A549 (cell line): ENCODE measurements at regions not wholly inside any gene's neighbourhood (a gene's known extent, or its start where the extent isn't known, plus 50 kb on each side); places are given as distances from the start of the nearest gene placed in this dataset.
A peak's percentile ranks its signal among the peaks of the same experiment; 100 is the strongest.

Source experiments
- ATAC-seq, 2 experiments: fragments of 200-7000 bp in 1 of 2; fragments of >200 bp in 1 of 2; cut with Nextera tagmentation in 1 of 2; cut with Tn5 transposase in 1 of 2; 3 replicates each; pipeline versions ENCODE4 v1.8.0 to v1.9.1; 2018 to 2020; ENCODE audit warnings: mild to moderate bottlenecking in 1 of 2, moderate library complexity in 1 of 2
- CTCF ChIA-PET: fragments of 300-600 bp; sonication (Branson Sonifier 250); formaldehyde crosslinking; extraction: SDS; loops from one replicate; lab custom pipeline; 2021; ENCODE audit warnings: antibody characterized with exemption, inconsistent platforms; lab: Yijun Ruan, JAX
- POLR2A ChIA-PET: fragments of 350-600 bp; formaldehyde crosslinking; extraction: SDS; loops from one replicate; lab custom pipeline; 2021; ENCODE audit warnings: antibody characterized with exemption, inconsistent platforms; lab: Yijun Ruan, JAX
- DNase-seq, 2 experiments: peaks; one replicate each; pipeline versions ENCODE4 v3.0.0 to v3.0.0-alpha.2; 2011 to 2016; ENCODE audit warnings: low read depth in 1 of 2, low spot score in 1 of 2
- FAIRE-seq: peaks from 2 replicates; lab custom pipeline; 2011; peaks lifted over from hg19 to GRCh38; lab: Jason Lieb, UNC
- H3K27ac ChIP-seq, 2 experiments: fragments of >200 bp; sonication (Bioruptor Twin); formaldehyde crosslinking; 3 replicates each; pipeline ENCODE4 v1.5.1; 2016 to 2017
- H3K4me1 ChIP-seq: fragments of >200 bp; sonication (Bioruptor Twin); formaldehyde crosslinking; 3 replicates; pipeline ENCODE4 v1.6.1; 2016
- H3K4me2 ChIP-seq: fragments of >200 bp; sonication (Bioruptor Twin); formaldehyde crosslinking; 3 replicates; pipeline ENCODE4 v1.6.1; 2016
- H3K4me3 ChIP-seq: fragments of >200 bp; sonication (Bioruptor Twin); formaldehyde crosslinking; 3 replicates; pipeline ENCODE4 v1.5.1; 2016
- H3K9me3 ChIP-seq: fragments of >200 bp; sonication (Bioruptor Twin); formaldehyde crosslinking; 3 replicates; pipeline ENCODE4 v1.6.1; 2016
- CBX8 ChIP-seq: fragments of 200-600 bp; sonication (generic); IDR thresholded peaks from 2 replicates; pipeline ENCODE4 v1.6.1; 2016
- EP300 ChIP-seq, 2 experiments: fragments of >200 bp; sonication (Bioruptor Twin); formaldehyde crosslinking; IDR thresholded peaks; 2 replicates in 1 of 2; 3 replicates in 1 of 2; pipeline ENCODE4 v1.6.1; 2016 to 2017
- HDAC2 ChIP-seq: fragments of 200-600 bp; sonication (generic); IDR thresholded peaks from 2 replicates; pipeline ENCODE4 v1.6.1; 2016
- HES2 ChIP-seq: fragments of >200 bp; sonication (Bioruptor Twin); formaldehyde crosslinking; IDR thresholded peaks from 2 replicates; pipeline ENCODE4 v1.6.1; 2016
- JUN ChIP-seq, 2 experiments: fragments of >200 bp; sonication (Bioruptor Twin); formaldehyde crosslinking; IDR thresholded peaks; 2 replicates in 1 of 2; 3 replicates in 1 of 2; pipeline ENCODE4 v1.6.1; 2016 to 2017
- KDM1A ChIP-seq: fragments of 200-600 bp; sonication (generic); IDR thresholded peaks from 2 replicates; pipeline ENCODE4 v1.6.1; 2016; ENCODE audit warnings: low read depth, mild to moderate bottlenecking
- KDM5A ChIP-seq: fragments of 200-600 bp; sonication (generic); IDR thresholded peaks from 2 replicates; pipeline ENCODE4 v1.6.1; 2016; ENCODE audit warnings: antibody characterized with exemption, mild to moderate bottlenecking
- MAFK ChIP-seq: fragments of 450-650 bp; IDR thresholded peaks from 2 replicates; pipeline ENCODE4 v1.6.1; 2014; ENCODE audit not compliant: partially characterized antibody
- MAZ ChIP-seq: fragments of 150-350 bp; IDR thresholded peaks from 2 replicates; pipeline ENCODE4 v1.6.1; 2014; ENCODE audit warnings: antibody characterized with exemption, low read depth, low read length, borderline replicate concordance
- NFE2L2 ChIP-seq: fragments of 150-350 bp; conservative IDR thresholded peaks from 2 replicates; pipeline ENCODE4 v1.6.1; 2014; ENCODE audit warnings: low read length
- NPAS2 ChIP-seq: fragments of 250-450 bp; sonication (Bioruptor Pico); IDR thresholded peaks from 2 replicates; pipeline ENCODE4 v1.8.0; 2022; ENCODE audit warnings: mild to moderate bottlenecking, moderate library complexity, borderline replicate concordance
- RAD21 ChIP-seq, 2 experiments: fragments of >200 bp in 1 of 2; sonication (Bioruptor Twin) in 1 of 2; formaldehyde crosslinking in 1 of 2; IDR thresholded peaks in 1 of 2; conservative IDR thresholded peaks in 1 of 2; 2 replicates in 1 of 2; 3 replicates in 1 of 2; pipeline ENCODE4 v1.6.1; 2012 to 2018; ENCODE audit warnings: inconsistent platforms in 1 of 2
- RARB ChIP-seq: fragments of 250-450 bp; sonication (Bioruptor Pico); IDR thresholded peaks from 2 replicates; pipeline ENCODE4 v1.8.0; 2021; ENCODE audit warnings: mild to moderate bottlenecking, moderate library complexity
- RCOR1 ChIP-seq: fragments of 150-350 bp; IDR thresholded peaks from 2 replicates; pipeline ENCODE4 v1.6.1; 2014; ENCODE audit warnings: antibody characterized with exemption, low read length, low read depth
- TFCP2L1 ChIP-seq: fragments of 250-450 bp; sonication (Bioruptor Pico); IDR thresholded peaks from 2 replicates; pipeline ENCODE4 v1.5.0; 2021; ENCODE audit warnings: mild to moderate bottlenecking
- ZC3H11A ChIP-seq: fragments of 450-650 bp; IDR thresholded peaks from 2 replicates; pipeline ENCODE4 v1.6.1; 2014; ENCODE audit warnings: antibody characterized with exemption, mild to moderate bottlenecking
- ZSCAN20 ChIP-seq: fragments of 250-450 bp; sonication (Bioruptor Pico); IDR thresholded peaks from 2 replicates; pipeline ENCODE4 v1.8.0; 2022; ENCODE audit warnings: mild to moderate bottlenecking, moderate library complexity
- TF ChIP-seq, protein P1 (sequence below): fragments of 200-600 bp; sonication (generic); IDR thresholded peaks from 2 replicates; pipeline ENCODE4 v1.6.1; 2016; ENCODE audit warnings: antibody characterized with exemption, mild to moderate bottlenecking, moderate library complexity
- TF ChIP-seq, protein P2 (sequence below): IDR thresholded peaks from 2 replicates; pipeline ENCODE4 v1.6.1; 2012; ENCODE audit warnings: low read depth, borderline replicate concordance
- TF ChIP-seq, protein P3 (sequence below): fragments of >200 bp; sonication (Bioruptor Twin); formaldehyde crosslinking; IDR thresholded peaks from 3 replicates; pipeline ENCODE4 v1.5.1; 2016

DNA sequence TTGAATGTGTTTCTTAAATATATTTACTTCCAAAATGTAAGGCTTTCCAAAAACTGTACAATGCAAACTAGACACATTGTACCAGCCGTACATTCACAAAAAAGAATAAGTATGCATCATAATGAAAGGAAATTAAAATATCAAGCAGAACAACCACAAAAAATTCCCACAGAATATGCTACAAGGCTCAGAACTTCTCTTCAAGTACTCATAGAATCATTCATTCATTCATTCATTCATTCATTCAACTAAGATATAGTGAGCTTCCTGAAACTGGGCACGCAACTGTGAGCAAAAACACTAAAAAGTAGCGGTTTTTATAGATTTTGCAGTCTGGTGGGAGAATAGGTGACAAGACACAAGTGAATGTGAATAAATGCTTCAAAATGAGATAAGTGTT lies 690.1 kb downstream of the KCNA4 start (continued):
- TF ChIP-seq, protein P1, sequence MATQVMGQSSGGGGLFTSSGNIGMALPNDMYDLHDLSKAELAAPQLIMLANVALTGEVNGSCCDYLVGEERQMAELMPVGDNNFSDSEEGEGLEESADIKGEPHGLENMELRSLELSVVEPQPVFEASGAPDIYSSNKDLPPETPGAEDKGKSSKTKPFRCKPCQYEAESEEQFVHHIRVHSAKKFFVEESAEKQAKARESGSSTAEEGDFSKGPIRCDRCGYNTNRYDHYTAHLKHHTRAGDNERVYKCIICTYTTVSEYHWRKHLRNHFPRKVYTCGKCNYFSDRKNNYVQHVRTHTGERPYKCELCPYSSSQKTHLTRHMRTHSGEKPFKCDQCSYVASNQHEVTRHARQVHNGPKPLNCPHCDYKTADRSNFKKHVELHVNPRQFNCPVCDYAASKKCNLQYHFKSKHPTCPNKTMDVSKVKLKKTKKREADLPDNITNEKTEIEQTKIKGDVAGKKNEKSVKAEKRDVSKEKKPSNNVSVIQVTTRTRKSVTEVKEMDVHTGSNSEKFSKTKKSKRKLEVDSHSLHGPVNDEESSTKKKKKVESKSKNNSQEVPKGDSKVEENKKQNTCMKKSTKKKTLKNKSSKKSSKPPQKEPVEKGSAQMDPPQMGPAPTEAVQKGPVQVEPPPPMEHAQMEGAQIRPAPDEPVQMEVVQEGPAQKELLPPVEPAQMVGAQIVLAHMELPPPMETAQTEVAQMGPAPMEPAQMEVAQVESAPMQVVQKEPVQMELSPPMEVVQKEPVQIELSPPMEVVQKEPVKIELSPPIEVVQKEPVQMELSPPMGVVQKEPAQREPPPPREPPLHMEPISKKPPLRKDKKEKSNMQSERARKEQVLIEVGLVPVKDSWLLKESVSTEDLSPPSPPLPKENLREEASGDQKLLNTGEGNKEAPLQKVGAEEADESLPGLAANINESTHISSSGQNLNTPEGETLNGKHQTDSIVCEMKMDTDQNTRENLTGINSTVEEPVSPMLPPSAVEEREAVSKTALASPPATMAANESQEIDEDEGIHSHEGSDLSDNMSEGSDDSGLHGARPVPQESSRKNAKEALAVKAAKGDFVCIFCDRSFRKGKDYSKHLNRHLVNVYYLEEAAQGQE, result no peak
- no peak for TF ChIP-seq MAFK
- TF ChIP-seq JUN (IDR thresholded peaks at IDR 0.05), result no peak
- TF ChIP-seq CBX8, result no peak
- TF ChIP-seq, all 56 proteins: peak for 0

- H3K27ac ChIP-seq, result no peak overlapping the region
- peaks cover 5% of the 10 kb centered on the region; the same call in 2 of the 3 replicates for H3K9me3 ChIP-seq
- ChIA-PET CTCF (interaction anchor here (2.7 kb wide), 1 partner anchor 1623 kb away, joined by 6 read pairs; no protein-coding TSS in a partner anchor), POLR2A (no interaction called here)
- FAIRE-seq, result peak; percentile 39
- no peak for DNase-seq
- TF ChIP-seq ZC3H11A (no peak), ZSCAN20 (CRISPR knock-in tag) (no peak), NPAS2 (CRISPR knock-in tag) (no peak), NFE2L2 (no peak), EP300 (IDR thresholded peaks at IDR 0.05) (no peak), RCOR1 (no peak), HDAC2 (no peak), RAD21 (conservative IDR thresholded peaks at IDR 0.05 in 1 of 2, IDR thresholded peaks at IDR 0.05 in 1 of 2) (no peak), MAZ (no peak), TFCP2L1 (CRISPR knock-in tag) (no peak), KDM1A (no peak), HES2 (no peak), KDM5A (no peak), RARB (no peak)
- TF ChIP-seq, protein P2, sequence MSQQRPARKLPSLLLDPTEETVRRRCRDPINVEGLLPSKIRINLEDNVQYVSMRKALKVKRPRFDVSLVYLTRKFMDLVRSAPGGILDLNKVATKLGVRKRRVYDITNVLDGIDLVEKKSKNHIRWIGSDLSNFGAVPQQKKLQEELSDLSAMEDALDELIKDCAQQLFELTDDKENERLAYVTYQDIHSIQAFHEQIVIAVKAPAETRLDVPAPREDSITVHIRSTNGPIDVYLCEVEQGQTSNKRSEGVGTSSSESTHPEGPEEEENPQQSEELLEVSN, result no peak
- TF ChIP-seq, protein P3, sequence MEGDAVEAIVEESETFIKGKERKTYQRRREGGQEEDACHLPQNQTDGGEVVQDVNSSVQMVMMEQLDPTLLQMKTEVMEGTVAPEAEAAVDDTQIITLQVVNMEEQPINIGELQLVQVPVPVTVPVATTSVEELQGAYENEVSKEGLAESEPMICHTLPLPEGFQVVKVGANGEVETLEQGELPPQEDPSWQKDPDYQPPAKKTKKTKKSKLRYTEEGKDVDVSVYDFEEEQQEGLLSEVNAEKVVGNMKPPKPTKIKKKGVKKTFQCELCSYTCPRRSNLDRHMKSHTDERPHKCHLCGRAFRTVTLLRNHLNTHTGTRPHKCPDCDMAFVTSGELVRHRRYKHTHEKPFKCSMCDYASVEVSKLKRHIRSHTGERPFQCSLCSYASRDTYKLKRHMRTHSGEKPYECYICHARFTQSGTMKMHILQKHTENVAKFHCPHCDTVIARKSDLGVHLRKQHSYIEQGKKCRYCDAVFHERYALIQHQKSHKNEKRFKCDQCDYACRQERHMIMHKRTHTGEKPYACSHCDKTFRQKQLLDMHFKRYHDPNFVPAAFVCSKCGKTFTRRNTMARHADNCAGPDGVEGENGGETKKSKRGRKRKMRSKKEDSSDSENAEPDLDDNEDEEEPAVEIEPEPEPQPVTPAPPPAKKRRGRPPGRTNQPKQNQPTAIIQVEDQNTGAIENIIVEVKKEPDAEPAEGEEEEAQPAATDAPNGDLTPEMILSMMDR, result no peak
- peaks cover 16% of the 10 kb centered on the region for H3K4me1 ChIP-seq
- no peak for ATAC-seq
- H3K4me3 ChIP-seq, result no peak overlapping the region
- H3K4me2 ChIP-seq, result no peak overlapping the region
Measured at GRCh38 chr11:29324328-29324727, 692.5 kb downstream of the KCNA4 start.
